ENCODE measurements at regions not wholly inside any gene's neighbourhood (a gene's known extent, or its start where the extent isn't known, plus 50 kb on each side); places are given as distances from the start of the nearest gene placed in this dataset.

DNA sequence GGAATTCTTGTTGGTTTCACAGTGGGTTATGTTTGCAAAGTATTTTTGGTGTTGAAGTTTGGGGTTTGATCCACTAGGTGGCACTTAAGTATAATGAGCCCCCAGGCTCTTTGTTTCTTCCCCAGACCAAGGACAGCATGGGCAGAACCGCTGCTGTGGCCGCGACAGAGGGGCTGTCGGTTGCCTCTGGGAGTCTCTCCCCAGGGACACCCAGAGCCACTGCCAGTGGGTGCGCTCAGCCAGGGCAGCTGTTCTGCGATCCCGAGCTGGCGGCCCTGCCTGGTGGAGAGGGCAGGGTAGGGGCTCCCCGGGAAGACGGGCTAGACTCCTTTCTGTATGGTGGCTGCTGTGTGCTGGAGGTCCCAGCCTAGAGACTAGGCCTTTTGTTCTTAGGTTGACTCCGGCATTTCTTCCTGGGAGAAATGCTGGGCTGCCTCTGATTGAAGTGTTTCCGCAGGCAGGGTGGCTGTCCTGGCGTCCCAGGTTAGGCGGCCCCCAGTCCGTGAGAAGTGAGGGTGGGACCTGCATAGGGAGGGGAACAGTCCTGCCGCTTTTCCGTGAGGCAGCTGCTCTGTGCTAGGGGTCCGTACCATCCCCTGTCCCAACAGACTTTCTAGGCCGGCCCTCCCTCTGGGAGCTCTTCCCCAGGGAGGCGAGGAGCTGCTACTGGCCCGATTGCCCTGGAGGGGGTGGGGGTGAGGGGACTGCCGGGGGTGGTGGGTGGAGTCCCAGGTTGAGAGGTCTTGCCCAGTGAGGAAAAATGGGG lies 253.1 kb upstream of the PELI2 start:
- TF ChIP-seq, protein P1, sequence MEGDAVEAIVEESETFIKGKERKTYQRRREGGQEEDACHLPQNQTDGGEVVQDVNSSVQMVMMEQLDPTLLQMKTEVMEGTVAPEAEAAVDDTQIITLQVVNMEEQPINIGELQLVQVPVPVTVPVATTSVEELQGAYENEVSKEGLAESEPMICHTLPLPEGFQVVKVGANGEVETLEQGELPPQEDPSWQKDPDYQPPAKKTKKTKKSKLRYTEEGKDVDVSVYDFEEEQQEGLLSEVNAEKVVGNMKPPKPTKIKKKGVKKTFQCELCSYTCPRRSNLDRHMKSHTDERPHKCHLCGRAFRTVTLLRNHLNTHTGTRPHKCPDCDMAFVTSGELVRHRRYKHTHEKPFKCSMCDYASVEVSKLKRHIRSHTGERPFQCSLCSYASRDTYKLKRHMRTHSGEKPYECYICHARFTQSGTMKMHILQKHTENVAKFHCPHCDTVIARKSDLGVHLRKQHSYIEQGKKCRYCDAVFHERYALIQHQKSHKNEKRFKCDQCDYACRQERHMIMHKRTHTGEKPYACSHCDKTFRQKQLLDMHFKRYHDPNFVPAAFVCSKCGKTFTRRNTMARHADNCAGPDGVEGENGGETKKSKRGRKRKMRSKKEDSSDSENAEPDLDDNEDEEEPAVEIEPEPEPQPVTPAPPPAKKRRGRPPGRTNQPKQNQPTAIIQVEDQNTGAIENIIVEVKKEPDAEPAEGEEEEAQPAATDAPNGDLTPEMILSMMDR (conservative IDR thresholded peaks at IDR 0.05; ENCODE audit: low read depth, low read length), result no peak
- TF ChIP-seq EZH2 (IDR thresholded peaks at IDR 0.05; ENCODE audit: borderline replicate concordance, low read depth, low read length, poor library complexity, severe bottlenecking), result no peak
